ENCODE measurements at regions not wholly inside any gene's neighbourhood (a gene's known extent, or its start where the extent isn't known, plus 50 kb on each side); places are given as distances from the start of the nearest gene placed in this dataset.
"Not testable (repeated sequence)": the region's sequence is repeated elsewhere in the genome, so short reads cannot be mapped to it uniquely, and the experiment has no call there.

- DNase-seq: no peak
Measured at GRCh38 chr9:15372455-15372854, 50.2 kb upstream of the SNAPC3 start.

GRCh38 chr9:15371448-15371845 lies 51.2 kb upstream of the SNAPC3 start:
- H3K36me3 Mint-ChIP-seq (ENCODE audit: low read depth): peaks cover 10% of the 10 kb centered on the region
- H3K4me3 Mint-ChIP-seq: no peak overlapping the region
- DNase-seq: no peak
- peak overlapping the region; percentile 11 for H3K27ac Mint-ChIP-seq
- H3K9me3 Mint-ChIP-seq: peaks cover 16% of the 10 kb centered on the region
- peaks cover 5% of the 10 kb centered on the region for H3K4me1 Mint-ChIP-seq
- no peak for TF ChIP-seq CTCF (IDR thresholded peaks at IDR 0.05)
- peaks cover 3% of the 10 kb centered on the region for H3K27me3 Mint-ChIP-seq (ENCODE audit: low read depth, poor library complexity)

More at GRCh38 chr9:15372455-15372854, 50.2 kb upstream of the SNAPC3 start:
- Mint-ChIP-seq H3K4me3 (no peak overlapping the region), H3K27me3 (ENCODE audit: low read depth, poor library complexity) (peaks cover 6% of the 10 kb centered on the region), H3K9me3 (peaks cover 22% of the 10 kb centered on the region), H3K27ac (no peak overlapping the region), H3K36me3 (ENCODE audit: low read depth) (peaks cover 14% of the 10 kb centered on the region), H3K4me1 (peaks cover 5% of the 10 kb centered on the region)
- no peak for TF ChIP-seq CTCF (IDR thresholded peaks at IDR 0.05)

- Mint-ChIP-seq H3K36me3 (ENCODE audit: low read depth) (peaks cover 4% of the 10 kb centered on the region), H3K27me3 (ENCODE audit: low read depth, poor library complexity) (peaks cover 3% of the 10 kb centered on the region), H3K4me3 (no peak overlapping the region), H3K27ac (peak overlapping the region; percentile 11), H3K9me3 (peaks cover 9% of the 10 kb centered on the region), H3K4me1 (peaks cover 5% of the 10 kb centered on the region)
- no peak for TF ChIP-seq CTCF (IDR thresholded peaks at IDR 0.05)
- no peak for DNase-seq
Measured at GRCh38 chr9:15370466-15371447, 51.9 kb upstream of the SNAPC3 start.

- no peak for DNase-seq
- peaks cover 6% of the 10 kb centered on the region for H3K9me3 Mint-ChIP-seq
- peaks cover 5% of the 10 kb centered on the region for H3K4me1 Mint-ChIP-seq
- peaks cover 3% of the 10 kb centered on the region for H3K27me3 Mint-ChIP-seq (ENCODE audit: low read depth, poor library complexity)
- no peak overlapping the region for H3K4me3 Mint-ChIP-seq
- TF ChIP-seq CTCF (IDR thresholded peaks at IDR 0.05): no peak
- no peaks in the 10 kb centered on the region for H3K36me3 Mint-ChIP-seq (ENCODE audit: low read depth)
- no peak overlapping the region for H3K27ac Mint-ChIP-seq
Measured at GRCh38 chr9:15369871-15370270, 52.8 kb upstream of the SNAPC3 start.

- Mint-ChIP-seq H3K4me3 (no peak overlapping the region), H3K27ac (no peak overlapping the region), H3K9me3 (peaks cover 7% of the 10 kb centered on the region), H3K36me3 (ENCODE audit: low read depth) (no peaks in the 10 kb centered on the region), H3K4me1 (peaks cover 5% of the 10 kb centered on the region), H3K27me3 (ENCODE audit: low read depth, poor library complexity) (peaks cover 2% of the 10 kb centered on the region)
- no peak for DNase-seq
- no peak for TF ChIP-seq CTCF (IDR thresholded peaks at IDR 0.05)
Measured at GRCh38 chr9:15369238-15369637, 53.4 kb upstream of the SNAPC3 start.

- H3K27ac Mint-ChIP-seq; H3K4me3 Mint-ChIP-seq; H3K4me1 Mint-ChIP-seq; H3K36me3 Mint-ChIP-seq (ENCODE audit: low read depth); H3K9me3 Mint-ChIP-seq; DNase-seq; H3K27me3 Mint-ChIP-seq (ENCODE audit: low read depth, poor library complexity): not testable (repeated sequence)
Measured at GRCh38 chr9:15364975-15365553, 57.6 kb upstream of the SNAPC3 start.

All from nephron progenitor cell (in vitro differentiated cells).